Kidney (tissue), 13 donors: ENCODE measurements at regions not wholly inside any gene's neighbourhood (a gene's known extent, or its start where the extent isn't known, plus 50 kb on each side); places are given as distances from the start of the nearest gene placed in this dataset.
"Not testable (repeated sequence)": the region's sequence is repeated elsewhere in the genome, so short reads cannot be mapped to it uniquely, and the experiment has no call there.

Experiments
- DNase-seq, 5 donors: peaks; one replicate each; pipeline ENCODE4 v3.0.0-alpha.2; 2013 to 2020
- FAIRE-seq: peaks from 2 replicates; lab custom pipeline; 2012; peaks lifted over from hg19 to GRCh38; lab: Jason Lieb, UNC
- H3K27ac ChIP-seq, 2 donors: one replicate each; pipeline ENCODE4 v1.7.0; 2013; ENCODE audit warnings: low read depth in 2 of 2, low read length in 2 of 2, inconsistent platforms in 1 of 2
- H3K27me3 ChIP-seq: one replicate; pipeline ENCODE4 v1.7.1; 2013; ENCODE audit warnings: low read length, inconsistent platforms; ENCODE audit not compliant: control insufficient read depth, insufficient read depth
- H3K36me3 ChIP-seq, 3 donors: one replicate each; pipeline versions ENCODE4 v1.7.0 to v1.7.1; 2013; ENCODE audit warnings: low read length in 3 of 3, control low read depth in 1 of 3, inconsistent platforms in 1 of 3; ENCODE audit not compliant: insufficient read depth in 3 of 3, control insufficient read depth in 2 of 3
- H3K4me1 ChIP-seq, 3 donors: one replicate each; pipeline versions ENCODE4 v1.7.0 to v1.7.1; 2013; ENCODE audit warnings: low read length in 3 of 3, inconsistent platforms in 1 of 3, low read depth in 1 of 3; ENCODE audit not compliant: control insufficient read depth in 2 of 3, insufficient read depth in 2 of 3
- H3K4me3 ChIP-seq, 3 donors: one replicate each; pipeline versions ENCODE4 v1.7.0 to v1.8.1; 2013; ENCODE audit warnings: low read length in 3 of 3, control low read depth in 1 of 3, inconsistent platforms in 1 of 3
- H3K9ac ChIP-seq, 3 donors: one replicate each; pipeline versions ENCODE4 v1.7.0 to v1.7.1; 2013; ENCODE audit warnings: low read length in 3 of 3, control low read depth in 1 of 3, inconsistent platforms in 1 of 3
- H3K9me3 ChIP-seq, 3 donors: one replicate each; pipeline versions ENCODE4 v1.7.0 to v1.7.1; 2013; ENCODE audit warnings: low read length in 3 of 3, control low read depth in 1 of 3, inconsistent platforms in 1 of 3; ENCODE audit not compliant: control insufficient read depth in 2 of 3, insufficient read depth in 1 of 3
- intact Hi-C: fragments of 100-400 bp; cut with DNase I; formaldehyde crosslinking; loops from one replicate; pipeline ENCODE4 v1.11.1; 2022
- TF ChIP-seq, protein P1 (sequence below): IDR thresholded peaks from 3 replicates; pipeline ENCODE4 v1.5.1; 2012; ENCODE audit warnings: mild to moderate bottlenecking, moderate library complexity, borderline replicate concordance; ENCODE audit not compliant: insufficient read depth; ENCODE audit errors: extremely low read depth
- donor health status: control.
- donor health status: control.
- donor health status: control.
- donor health status: control.
- donor health status: control.
- donor health status: DM: yes; HTN: yes; CAD: no.
- donor health status: Normal renal cell carcinoma (clear cell type).

- Histone ChIP-seq H3K9ac (no peak overlapping the region), H3K4me3 (no peak overlapping the region), H3K27me3 (no peaks in the 10 kb centered on the region), H3K4me1 (no peaks in the 10 kb centered on the region), H3K9me3 (no peaks in the 10 kb centered on the region), H3K36me3 (no peaks in the 10 kb centered on the region), H3K27ac (no peak overlapping the region)
- FAIRE-seq: no peak
- intact Hi-C loops: no loop called here
- DNase-seq: no peak
- TF ChIP-seq, protein P1, sequence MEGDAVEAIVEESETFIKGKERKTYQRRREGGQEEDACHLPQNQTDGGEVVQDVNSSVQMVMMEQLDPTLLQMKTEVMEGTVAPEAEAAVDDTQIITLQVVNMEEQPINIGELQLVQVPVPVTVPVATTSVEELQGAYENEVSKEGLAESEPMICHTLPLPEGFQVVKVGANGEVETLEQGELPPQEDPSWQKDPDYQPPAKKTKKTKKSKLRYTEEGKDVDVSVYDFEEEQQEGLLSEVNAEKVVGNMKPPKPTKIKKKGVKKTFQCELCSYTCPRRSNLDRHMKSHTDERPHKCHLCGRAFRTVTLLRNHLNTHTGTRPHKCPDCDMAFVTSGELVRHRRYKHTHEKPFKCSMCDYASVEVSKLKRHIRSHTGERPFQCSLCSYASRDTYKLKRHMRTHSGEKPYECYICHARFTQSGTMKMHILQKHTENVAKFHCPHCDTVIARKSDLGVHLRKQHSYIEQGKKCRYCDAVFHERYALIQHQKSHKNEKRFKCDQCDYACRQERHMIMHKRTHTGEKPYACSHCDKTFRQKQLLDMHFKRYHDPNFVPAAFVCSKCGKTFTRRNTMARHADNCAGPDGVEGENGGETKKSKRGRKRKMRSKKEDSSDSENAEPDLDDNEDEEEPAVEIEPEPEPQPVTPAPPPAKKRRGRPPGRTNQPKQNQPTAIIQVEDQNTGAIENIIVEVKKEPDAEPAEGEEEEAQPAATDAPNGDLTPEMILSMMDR: no peak
Measured at GRCh38 chr10:120208488-120208887, 248.5 kb upstream of the PLPP4 start.

- TF ChIP-seq, protein P1: no peak
- FAIRE-seq (no peak), DNase-seq (peak in 1 of 5 donors; percentile 1)
- H3K4me1 ChIP-seq: no peaks in the 10 kb centered on the region
- intact Hi-C loops: no loop called here
- no peak overlapping the region for H3K27ac ChIP-seq
- no peak overlapping the region for H3K4me3 ChIP-seq
- no peaks in the 10 kb centered on the region for H3K27me3 ChIP-seq
- no peak overlapping the region for H3K9ac ChIP-seq
- no peaks in the 10 kb centered on the region for H3K9me3 ChIP-seq
- H3K36me3 ChIP-seq: no peaks in the 10 kb centered on the region
Measured at GRCh38 chr10:120209124-120209762, 247.8 kb upstream of the PLPP4 start.

- DNase-seq (no peak), FAIRE-seq (no peak)
- no peaks in the 10 kb centered on the region for H3K36me3 ChIP-seq
- H3K9me3 ChIP-seq: no peaks in the 10 kb centered on the region
- intact Hi-C loops: no loop called here
- H3K27ac ChIP-seq: no peak overlapping the region
- H3K4me3 ChIP-seq: no peak overlapping the region
- H3K27me3 ChIP-seq: no peaks in the 10 kb centered on the region
- no peaks in the 10 kb centered on the region for H3K4me1 ChIP-seq
- TF ChIP-seq, protein P1: no peak
- no peak overlapping the region for H3K9ac ChIP-seq
Measured at GRCh38 chr10:120212275-120212674, 244.8 kb upstream of the PLPP4 start.

GRCh38 chr10:120213283-120213682, 243.7 kb upstream of the PLPP4 start:
- H3K9ac ChIP-seq, FAIRE-seq, H3K27me3 ChIP-seq, DNase-seq, H3K36me3 ChIP-seq, H3K27ac ChIP-seq, intact Hi-C loops, H3K4me3 ChIP-seq, H3K9me3 ChIP-seq, H3K4me1 ChIP-seq: not testable (repeated sequence)
